HG03103 (cell line): ENCODE measurements at regions not wholly inside any gene's neighbourhood (a gene's known extent, or its start where the extent isn't known, plus 50 kb on each side); places are given as distances from the start of the nearest gene placed in this dataset.

Source experiments
- ATAC-seq: cut with Tn5 transposase; IDR thresholded peaks from one replicate; pipeline ENCODE4 v1.9.1; 2021; ENCODE audit warnings: low read depth; ENCODE audit not compliant: unreplicated experiment

- ATAC-seq, result no peak
Observed at GRCh38 chr12:68447797-68448260, 115.7 kb upstream of the MDM1 start.

- ATAC-seq, result no peak
Observed at GRCh38 chr12:68449196-68449595, 117.0 kb upstream of the MDM1 start.

GRCh38 chr12:68450947-68451260, 118.7 kb upstream of the MDM1 start:
- ATAC-seq, result peak; percentile 42

GRCh38 chr12:68451261-68452077, 119.3 kb upstream of the MDM1 start:
- ATAC-seq, result peak; percentile 64

- no peak for ATAC-seq
Observed at GRCh38 chr12:68452078-68452715, 120.0 kb upstream of the MDM1 start.

- no peak for ATAC-seq
Observed at GRCh38 chr12:68453278-68453677, 121.1 kb upstream of the MDM1 start.

DNA sequence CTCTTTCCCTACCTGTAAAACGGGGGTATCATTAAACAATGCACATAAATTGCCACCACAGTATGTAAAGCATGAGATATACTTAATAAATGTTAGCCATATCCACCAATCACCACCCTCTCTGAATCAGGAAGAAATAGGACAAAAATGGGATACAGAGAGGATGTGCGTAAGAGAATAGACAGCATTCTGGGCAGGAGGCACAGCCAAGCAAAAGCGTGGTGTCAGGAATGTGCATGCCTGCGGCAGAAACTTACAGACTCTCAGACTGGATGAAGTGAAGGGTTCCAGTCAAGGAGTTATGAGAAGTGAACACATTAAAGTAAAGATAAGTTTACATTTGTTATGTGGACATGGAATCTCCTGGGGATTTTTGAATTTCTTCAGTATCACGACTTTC, 121.7 kb upstream of the MDM1 start:
- ATAC-seq, result no peak

DNA sequence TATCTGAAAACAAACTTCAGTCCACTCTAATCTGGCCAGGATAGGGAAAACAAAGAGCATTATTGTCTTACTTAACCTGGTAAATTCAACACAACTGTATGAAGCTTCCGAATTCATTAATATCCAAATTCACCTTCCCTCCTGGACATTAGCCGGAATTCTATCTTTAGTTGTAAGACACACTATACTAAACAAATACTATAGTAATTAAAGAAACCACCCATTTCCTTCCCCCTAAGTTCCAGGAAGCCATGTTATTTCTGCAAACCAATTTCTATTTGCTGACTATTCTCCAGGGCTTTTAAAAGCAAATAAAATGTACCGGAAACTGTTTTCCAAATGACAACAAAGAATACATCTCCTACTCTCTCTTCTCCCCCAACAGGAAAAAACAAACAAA, 122.7 kb upstream of the MDM1 start:
- ATAC-seq, result no peak

- ATAC-seq, result no peak
Observed at GRCh38 chr12:68455691-68456345, 123.7 kb upstream of the MDM1 start.

DNA sequence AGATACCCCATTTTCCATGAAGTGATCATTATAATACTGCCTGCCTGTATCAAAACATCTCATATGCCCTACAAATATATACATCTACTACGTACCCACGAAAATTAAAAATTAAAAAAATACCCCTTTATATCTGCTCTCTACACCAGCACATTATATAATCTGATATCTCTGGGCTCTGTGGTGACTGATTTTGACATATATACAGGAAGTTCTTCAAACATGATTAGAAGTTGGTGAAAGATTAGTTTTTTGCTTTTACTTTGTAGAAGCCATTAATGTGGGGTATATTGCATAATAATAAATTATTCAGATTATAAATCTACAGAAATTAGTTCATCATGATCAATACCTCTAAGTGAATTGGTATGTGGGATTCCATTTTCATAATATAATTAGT, 126.7 kb upstream of the MDM1 start:
- ATAC-seq, result no peak

DNA sequence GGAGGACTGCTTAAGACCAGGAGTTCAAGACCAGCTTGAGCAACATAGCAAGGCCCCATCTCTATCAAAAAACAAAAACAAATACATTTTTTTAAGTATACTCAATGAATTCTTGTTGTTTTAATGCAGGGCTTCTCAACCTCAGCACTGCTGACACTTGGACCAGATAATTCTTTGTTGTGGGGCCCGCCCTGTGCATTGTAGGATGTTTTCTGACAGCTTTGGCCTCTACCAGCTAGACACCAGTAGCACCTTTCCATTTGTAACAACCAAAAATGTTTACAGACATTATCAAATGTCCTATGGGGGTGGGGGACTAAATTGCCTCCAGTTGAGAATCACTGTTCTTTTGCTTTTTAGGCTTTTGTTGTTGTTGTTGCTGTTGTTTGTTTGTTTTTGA, 128.1 kb upstream of the MDM1 start:
- ATAC-seq, result no peak

GRCh38 chr12:68461645-68462044, 129.5 kb upstream of the MDM1 start:
- ATAC-seq, result no peak

DNA sequence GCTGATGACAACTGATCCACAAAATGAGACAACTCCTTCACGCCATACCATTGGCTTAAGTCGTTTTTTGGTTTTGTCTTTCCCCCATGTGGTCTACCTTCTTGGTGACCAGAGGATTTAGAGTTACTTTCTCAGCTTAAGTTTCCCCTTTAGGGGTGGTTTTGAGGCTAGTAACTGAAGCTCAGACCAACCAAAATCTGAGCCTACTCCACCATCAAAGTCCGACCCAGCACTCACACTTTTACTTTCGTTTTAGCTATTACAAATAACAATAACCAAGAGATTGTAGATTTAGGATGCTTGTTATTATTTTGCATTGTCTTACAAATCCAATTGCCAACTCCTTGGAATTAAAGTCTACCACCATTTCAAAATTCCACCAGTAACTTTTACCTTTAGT, 130.6 kb upstream of the MDM1 start:
- ATAC-seq, result no peak

DNA sequence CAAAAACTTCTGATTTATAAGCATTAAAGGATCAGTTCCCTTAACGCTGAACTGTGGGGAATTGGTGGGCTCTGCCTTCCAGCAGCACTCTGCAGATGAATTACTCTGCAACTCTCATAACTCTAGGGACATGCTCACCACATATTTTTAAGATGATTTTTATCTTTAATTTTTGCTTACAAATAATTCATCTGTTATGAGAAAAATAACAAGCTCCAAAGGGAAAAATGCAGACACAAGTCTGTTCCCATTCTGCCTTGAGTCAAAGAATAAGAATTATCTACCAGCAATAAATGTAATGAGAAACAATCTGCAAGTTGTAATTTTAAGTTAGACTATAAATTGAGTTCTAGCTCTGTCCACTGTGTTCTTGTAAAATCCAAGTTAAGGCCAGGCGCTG, 133.1 kb upstream of the MDM1 start:
- ATAC-seq, result no peak

DNA sequence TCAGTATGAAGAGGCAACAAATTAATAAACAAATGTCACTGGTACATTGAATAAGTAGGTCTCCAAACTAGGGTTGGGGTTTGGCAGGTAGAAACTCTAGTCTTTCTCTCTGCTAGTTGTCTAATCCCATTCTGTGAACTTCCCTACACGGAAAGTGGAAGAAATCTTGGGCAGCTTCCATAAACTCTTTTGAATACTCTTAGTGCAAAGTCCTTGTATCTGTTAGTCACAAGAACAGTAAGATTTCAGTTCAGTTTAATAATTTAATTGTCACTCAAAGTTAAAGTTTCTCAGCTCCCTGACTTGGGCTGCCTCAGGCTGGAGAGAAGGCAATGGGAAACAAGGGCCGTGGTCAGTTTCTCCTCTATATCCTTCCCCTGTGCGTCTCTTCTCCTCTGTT, 135.4 kb upstream of the MDM1 start:
- ATAC-seq, result no peak

GRCh38 chr12:68468036-68468435, 135.9 kb upstream of the MDM1 start:
- no peak for ATAC-seq

DNA sequence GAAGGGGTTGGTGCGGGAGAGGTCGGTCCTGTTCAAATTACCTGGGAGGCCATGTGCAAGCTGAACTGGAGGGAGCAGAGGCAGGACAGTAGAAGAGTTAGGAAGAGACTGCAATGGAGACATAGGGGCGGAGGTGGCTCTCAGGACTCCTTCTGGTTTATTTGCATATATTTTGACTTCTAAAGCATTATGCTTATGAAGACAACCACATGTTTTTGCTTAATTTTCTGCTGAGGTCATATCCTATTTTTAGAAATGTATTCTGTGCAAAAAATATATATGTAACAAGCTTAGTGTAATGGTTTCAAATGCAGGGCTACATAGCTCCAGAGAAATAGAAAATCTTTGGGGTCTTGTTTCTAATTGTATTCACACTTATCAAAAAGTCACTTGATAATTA, 137.0 kb upstream of the MDM1 start:
- no peak for ATAC-seq

DNA sequence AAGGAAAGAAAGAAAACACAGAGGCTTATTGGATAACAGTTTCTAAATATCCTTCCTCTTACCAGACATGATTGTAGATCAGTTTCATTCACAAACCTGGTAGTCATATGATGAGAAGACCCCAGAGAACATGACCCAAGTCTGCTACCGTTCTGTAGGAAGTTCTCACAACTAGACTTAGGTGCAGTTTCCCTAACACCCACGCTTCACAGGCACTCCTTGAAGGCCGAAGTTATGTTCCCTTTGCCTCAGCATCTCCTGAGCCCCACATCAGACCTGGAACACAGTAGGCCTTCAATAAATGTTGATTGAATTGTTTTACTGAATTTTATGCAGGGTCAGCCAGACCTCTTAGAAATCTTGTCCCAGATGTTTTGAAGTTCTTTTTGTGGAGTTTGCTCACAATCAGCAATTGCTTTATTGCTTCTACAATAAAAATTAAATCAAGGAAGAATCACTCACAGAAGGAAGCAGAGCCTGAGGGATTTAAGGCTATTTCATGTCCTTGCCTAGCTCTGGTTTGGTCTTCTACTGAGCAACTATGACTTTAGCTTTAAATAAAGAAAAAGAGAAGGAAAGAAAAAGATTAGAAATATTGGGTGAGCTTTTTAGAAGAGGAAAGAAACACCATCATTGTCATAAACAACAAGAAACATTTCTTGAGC, 138.6 kb upstream of the MDM1 start:
- no peak for ATAC-seq

GRCh38 chr12:68474467-68475204, 136.1 kb upstream of the RAP1B start:
- ATAC-seq, result no peak

- ATAC-seq, result no peak
Observed at GRCh38 chr12:68476794-68477193, 133.9 kb upstream of the RAP1B start.
